ENCODE measurements at regions not wholly inside any gene's neighbourhood (a gene's known extent, or its start where the extent isn't known, plus 50 kb on each side); places are given as distances from the start of the nearest gene placed in this dataset.
A peak's percentile ranks its signal among the peaks of the same experiment; 100 is the strongest.

GRCh38 chr15:70473581-70474370 is 289.6 kb downstream of the UACA start:
- no peak for DNase-seq (ENCODE audit: low read depth)

- DNase-seq (ENCODE audit: low read depth), result no peak
Observed at GRCh38 chr15:70471517-70471916, 291.8 kb downstream of the UACA start.

GRCh38 chr15:70470556-70471191 is 292.7 kb downstream of the UACA start:
- no peak for DNase-seq (ENCODE audit: low read depth)

- DNase-seq (ENCODE audit: low read depth), result no peak
Observed at GRCh38 chr15:70469651-70470555, 293.5 kb downstream of the UACA start.

GRCh38 chr15:70469182-70469581 is 294.2 kb downstream of the UACA start:
- no peak for DNase-seq (ENCODE audit: low read depth)

GRCh38 chr15:70466895-70467529 is 296.3 kb downstream of the UACA start:
- peak; percentile 24 for DNase-seq (ENCODE audit: low read depth)

GRCh38 chr15:70466305-70466704 is 297.1 kb downstream of the UACA start:
- DNase-seq (ENCODE audit: low read depth), result no peak

GRCh38 chr15:70465812-70466211 is 297.5 kb downstream of the UACA start:
- no peak for DNase-seq (ENCODE audit: low read depth)

- DNase-seq (ENCODE audit: low read depth), result no peak
Observed at GRCh38 chr15:70463453-70463834, 299.9 kb downstream of the UACA start.

- no peak for DNase-seq (ENCODE audit: low read depth)
Observed at GRCh38 chr15:70461992-70462391, 301.4 kb downstream of the UACA start.

- no peak for DNase-seq (ENCODE audit: low read depth)
Observed at GRCh38 chr15:70461017-70461416, 302.3 kb downstream of the UACA start.

- no peak for DNase-seq (ENCODE audit: low read depth)
Observed at GRCh38 chr15:70459312-70459711, 304.0 kb downstream of the UACA start.

- no peak for DNase-seq (ENCODE audit: low read depth)
Observed at GRCh38 chr15:70453766-70454165, 309.6 kb downstream of the UACA start.

- DNase-seq (ENCODE audit: low read depth), result no peak
Observed at GRCh38 chr15:70453238-70453637, 310.1 kb downstream of the UACA start.

- no peak for DNase-seq (ENCODE audit: low read depth)
Observed at GRCh38 chr15:70451821-70452653, 311.3 kb downstream of the UACA start.

- DNase-seq (ENCODE audit: low read depth), result no peak
Observed at GRCh38 chr15:70450142-70450443, 313.3 kb downstream of the UACA start.

GRCh38 chr15:70449311-70450141 is 313.8 kb downstream of the UACA start:
- DNase-seq (ENCODE audit: low read depth), result no peak

- DNase-seq (ENCODE audit: low read depth), result peak; percentile 39
Observed at GRCh38 chr15:70447928-70448698, 315.2 kb downstream of the UACA start.

- DNase-seq (ENCODE audit: low read depth), result no peak
Observed at GRCh38 chr15:70447521-70447920, 315.8 kb downstream of the UACA start.

GRCh38 chr15:70447081-70447480 is 316.3 kb downstream of the UACA start:
- DNase-seq (ENCODE audit: low read depth), result no peak

Data from stimulated activated CD8-positive, alpha-beta memory T cell treated with anti-CD3 and anti-CD28 coated beads, Interleukin-4, amount 100 ng/mL, for 24 hours (primary cell).